GM12878 (cell line): ENCODE measurements at regions not wholly inside any gene's neighbourhood (a gene's known extent, or its start where the extent isn't known, plus 50 kb on each side); places are given as distances from the start of the nearest gene placed in this dataset.

Source experiments
- ATAC-seq: fragments of 200-7000 bp; cut with Tn5 transposase; 3 replicates; pipeline ENCODE4 v1.9.1; 2020; ENCODE audit warnings: mild to moderate bottlenecking, moderate library complexity
- BruUV-seq: library from RNA; stranded (reverse); fragments of 400-500 nt; replicated peaks from 2 replicates; lab custom pipeline; 2021; lab: Mats Ljungman, UMichigan
- CTCF ChIA-PET: fragments of 300-600 bp; sonication (Branson Sonifier 250); formaldehyde crosslinking; extraction: SDS; loops from one replicate; lab custom pipeline; 2021; ENCODE audit warnings: inconsistent platforms; lab: Yijun Ruan, JAX
- POLR2A ChIA-PET: fragments of 350-600 bp; formaldehyde crosslinking; extraction: SDS; loops from one replicate; lab custom pipeline; 2021; ENCODE audit warnings: inconsistent platforms; lab: Charles Lee
- RAD21 ChIA-PET: fragments of 300-600 bp; sonication (Branson Sonifier 250); formaldehyde crosslinking; loops from one replicate; lab custom pipeline; 2023; ENCODE audit warnings: antibody characterized with exemption; ENCODE audit not compliant: unreplicated experiment; lab: Charles Lee
- SMC1A ChIA-PET: fragments of 300-600 bp; sonication (Branson Sonifier 250); formaldehyde crosslinking; loops from one replicate; lab custom pipeline; 2023; ENCODE audit not compliant: unreplicated experiment, uncharacterized antibody; lab: Charles Lee
- DNase-seq: peaks from one replicate; pipeline ENCODE4 v3.0.0-alpha.2; 2011; ENCODE audit warnings: low read depth, low spot score
- FAIRE-seq: peaks from 3 replicates; lab custom pipeline; 2011; peaks lifted over from hg19 to GRCh38; lab: Jason Lieb, UNC
- H2AFZ ChIP-seq: 2 replicates; pipeline ENCODE4 v1.6.0; 2011; ENCODE audit warnings: low read depth, low read length, control low read depth; ENCODE audit not compliant: control insufficient read depth
- H3K27ac ChIP-seq: 2 replicates; pipeline ENCODE4 v1.5.1; 2011; ENCODE audit warnings: control low read depth; ENCODE audit not compliant: control insufficient read depth, insufficient read depth
- H3K27me3 ChIP-seq, 2 experiments: replicated peaks in 1 of 2; 2 replicates each; pipeline versions ENCODE4 v1.6.0 to v1.6.1; 2011; ENCODE audit warnings: low read length in 1 of 2; ENCODE audit not compliant: control insufficient read depth in 2 of 2, insufficient read depth in 2 of 2
- H3K36me3 ChIP-seq, 2 experiments: 2 replicates each; pipeline ENCODE4 v1.5.1; 2011; ENCODE audit warnings: low read length in 1 of 2; ENCODE audit not compliant: control insufficient read depth in 2 of 2, insufficient read depth in 2 of 2
- H3K4me1 ChIP-seq: 2 replicates; pipeline ENCODE4 v1.6.1; 2011; ENCODE audit warnings: mild to moderate bottlenecking, low read length, moderate library complexity, mixed read lengths; ENCODE audit not compliant: control insufficient read depth, insufficient read depth
- H3K4me2 ChIP-seq: 2 replicates; pipeline ENCODE4 v1.6.0; 2011; ENCODE audit warnings: control low read depth; ENCODE audit not compliant: control insufficient read depth, insufficient read depth
- H3K4me3 ChIP-seq: fragments of 200-600 bp; sonication (generic); 2 replicates; pipeline ENCODE4 v1.5.1; 2016
- H3K79me2 ChIP-seq: 2 replicates; pipeline ENCODE4 v1.6.0; 2011; ENCODE audit warnings: low read length; ENCODE audit not compliant: control insufficient read depth, insufficient read depth
- H3K9ac ChIP-seq: 2 replicates; pipeline ENCODE4 v1.8.0; 2011; ENCODE audit warnings: low read length, control low read depth, mixed read lengths; ENCODE audit not compliant: control insufficient read depth, insufficient read depth
- H3K9me3 ChIP-seq: replicated peaks from 3 replicates; pipeline ENCODE4 v1.5.1; 2011; ENCODE audit warnings: mild to moderate bottlenecking, low read length; ENCODE audit not compliant: control insufficient read depth, insufficient read depth
- H4K20me1 ChIP-seq: 2 replicates; pipeline ENCODE4 v1.6.0; 2011; ENCODE audit not compliant: control insufficient read depth, insufficient read depth
- CREM ChIP-seq: IDR thresholded peaks from 2 replicates; pipeline ENCODE4 v1.6.1; 2014; ENCODE audit warnings: antibody characterized with exemption, low read depth
- IKZF1 ChIP-seq: fragments of 450-650 bp; conservative IDR thresholded peaks from 2 replicates; pipeline ENCODE4 v1.6.1; 2017; ENCODE audit warnings: antibody characterized with exemption, mild to moderate bottlenecking
- MEF2B ChIP-seq: fragments of 450-650 bp; IDR thresholded peaks from 2 replicates; pipeline ENCODE4 v1.6.1; 2018; ENCODE audit warnings: mild to moderate bottlenecking, moderate library complexity; ENCODE audit not compliant: partially characterized antibody, poor library complexity, severe bottlenecking
- PAX5 ChIP-seq: IDR thresholded peaks from 2 replicates; pipeline ENCODE4 v1.6.1; 2011; ENCODE audit warnings: low read depth, low read length, borderline replicate concordance
- POLR2AphosphoS5 ChIP-seq: IDR thresholded peaks from 2 replicates; pipeline ENCODE4 v1.6.1; 2011; ENCODE audit warnings: mild to moderate bottlenecking, low read length, inconsistent platforms
- RUNX3 ChIP-seq: IDR thresholded peaks from 2 replicates; pipeline ENCODE4 v1.6.1; 2012; ENCODE audit warnings: low read length, inconsistent platforms
- SPI1 ChIP-seq: IDR thresholded peaks from 2 replicates; pipeline ENCODE4 v1.6.1; 2011; ENCODE audit warnings: low read depth, mild to moderate bottlenecking, low read length, moderate library complexity, borderline replicate concordance; ENCODE audit not compliant: insufficient read depth
- SUPT20H ChIP-seq: IDR thresholded peaks from 2 replicates; pipeline ENCODE4 v1.6.1; 2011; ENCODE audit warnings: low read depth, mild to moderate bottlenecking, low read length, moderate library complexity, borderline replicate concordance; ENCODE audit not compliant: control insufficient read depth
- TCF12 ChIP-seq: IDR thresholded peaks from 2 replicates; pipeline ENCODE4 v1.6.1; 2011; ENCODE audit warnings: low read depth, mild to moderate bottlenecking, low read length
- TCF7 ChIP-seq: IDR thresholded peaks from 2 replicates; pipeline ENCODE4 v1.6.1; 2014; ENCODE audit warnings: antibody characterized with exemption, borderline replicate concordance
- YY1 ChIP-seq: IDR thresholded peaks from 2 replicates; pipeline ENCODE4 v1.6.1; 2011; ENCODE audit warnings: low read depth, mild to moderate bottlenecking, low read length
- ZNF384 ChIP-seq: IDR thresholded peaks from 2 replicates; pipeline ENCODE4 v1.6.1; 2012; ENCODE audit warnings: low read depth, mild to moderate bottlenecking, low read length, improper control_type of control experiment, borderline replicate concordance
- WGBS: methylation state at CpG from one replicate; pipeline ENCODE4 v1.1.6; 2016; ENCODE audit warnings: low lambda C conversion rate; ENCODE audit not compliant: insufficient replicate concordance, insufficient coverage; ENCODE audit errors: missing lambda C conversion rate; 5-methylcytosine and 5-hydroxymethylcytosine counted together
- in situ Hi-C: fragments of 300-500 bp; cut with MboI; formaldehyde crosslinking; loops from 9 replicates; pipeline ENCODE4 v1.14.3; 2018; ENCODE audit warnings: mixed read lengths
- intact Hi-C: fragments of 100-400 bp; cut with micrococcal nuclease; formaldehyde crosslinking; loops from one replicate; pipeline ENCODE4 v1.14.2; 2022; ENCODE audit not compliant: unreplicated experiment
- TF ChIP-seq, protein P1 (sequence below): IDR thresholded peaks from 2 replicates; pipeline ENCODE4 v1.6.1; 2012; ENCODE audit warnings: low read depth, low read length, improper control_type of control experiment
- TF ChIP-seq, protein P2 (sequence below): IDR thresholded peaks from 2 replicates; pipeline ENCODE4 v1.6.1; 2012; ENCODE audit warnings: low read depth, low read length, improper control_type of control experiment
- TF ChIP-seq, protein P3 (sequence below): IDR thresholded peaks from 2 replicates; pipeline ENCODE4 v1.6.1; 2011; ENCODE audit warnings: mild to moderate bottlenecking, low read depth, low read length, moderate library complexity; ENCODE audit not compliant: insufficient replicate concordance
- TF ChIP-seq, protein P4 (sequence below): fragments of 450-650 bp; IDR thresholded peaks from 2 replicates; pipeline ENCODE4 v1.6.1; 2017; ENCODE audit warnings: low read depth, mild to moderate bottlenecking, moderate library complexity
- TF ChIP-seq, protein P5 (sequence below): fragments of 450-650 bp; IDR thresholded peaks from 2 replicates; pipeline ENCODE4 v1.6.1; 2017; ENCODE audit warnings: mild to moderate bottlenecking, low read depth, inconsistent platforms; ENCODE audit not compliant: poor library complexity, severe bottlenecking

DNA sequence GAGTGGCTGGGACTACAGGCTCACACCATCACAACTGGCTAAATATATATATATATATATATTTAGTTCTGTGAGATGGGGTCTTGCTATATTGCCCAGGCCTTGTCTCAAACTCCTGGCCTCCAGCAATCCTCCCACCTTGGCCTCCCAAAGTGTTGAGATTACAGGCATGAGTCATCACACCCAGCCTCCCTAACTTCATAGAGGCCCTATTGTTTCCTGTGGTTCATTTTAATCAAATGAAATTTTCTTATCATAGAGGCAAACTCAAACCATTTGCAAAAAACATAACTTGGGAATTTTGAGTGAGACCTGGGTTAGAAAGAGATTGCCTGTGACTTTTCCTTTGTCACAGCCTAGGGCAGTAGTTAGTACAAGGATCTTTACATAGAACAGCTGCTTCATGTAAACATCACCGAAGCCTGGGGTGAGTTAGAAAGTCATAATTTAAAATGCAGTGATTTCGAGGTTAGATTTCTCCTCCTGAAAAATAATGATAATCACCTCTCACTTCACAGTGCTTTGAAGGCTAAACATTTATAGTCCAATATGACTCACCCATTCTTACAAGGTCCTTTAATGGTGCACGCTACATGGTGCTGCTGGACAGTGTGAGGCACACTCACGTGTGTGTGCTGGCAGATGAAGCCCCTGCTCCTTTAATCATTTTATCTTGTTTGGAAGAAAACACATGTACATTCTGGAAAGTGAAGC is 188.9 kb downstream of the RHOU start:
- no peak for ATAC-seq
- Histone ChIP-seq H3K36me3 (no peaks in the 10 kb centered on the region), H2AFZ (no peak overlapping the region), H3K4me3 (no peak overlapping the region), H3K9ac (no peak overlapping the region), H3K4me1 (no peaks in the 10 kb centered on the region), H3K27me3 (peaks cover 0 to 2% of the 10 kb centered on the region in 2 experiments; a peak in 2 of 4 replicates), H3K9me3 (no peaks in the 10 kb centered on the region), H3K27ac (no peak overlapping the region), H3K79me2 (no peaks in the 10 kb centered on the region), H3K4me2 (no peak overlapping the region), H4K20me1 (no peaks in the 10 kb centered on the region)
- ChIA-PET SMC1A (no interaction called here), CTCF (no interaction called here), POLR2A (no interaction called here), RAD21 (no interaction called here)
- 23% methylated on average over 4 of the region's 4 CpGs for WGBS
- in situ Hi-C loops (no loop called here), intact Hi-C loops (no loop called here)
- no peak for FAIRE-seq
- BruUV-seq = no TSS peak
- no peak for DNase-seq
- TF ChIP-seq, protein P1, sequence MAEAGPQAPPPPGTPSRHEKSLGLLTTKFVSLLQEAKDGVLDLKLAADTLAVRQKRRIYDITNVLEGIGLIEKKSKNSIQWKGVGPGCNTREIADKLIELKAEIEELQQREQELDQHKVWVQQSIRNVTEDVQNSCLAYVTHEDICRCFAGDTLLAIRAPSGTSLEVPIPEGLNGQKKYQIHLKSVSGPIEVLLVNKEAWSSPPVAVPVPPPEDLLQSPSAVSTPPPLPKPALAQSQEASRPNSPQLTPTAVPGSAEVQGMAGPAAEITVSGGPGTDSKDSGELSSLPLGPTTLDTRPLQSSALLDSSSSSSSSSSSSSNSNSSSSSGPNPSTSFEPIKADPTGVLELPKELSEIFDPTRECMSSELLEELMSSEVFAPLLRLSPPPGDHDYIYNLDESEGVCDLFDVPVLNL = no peak
- no peak for TF ChIP-seq SPI1
- no peak for TF ChIP-seq PAX5
- TF ChIP-seq, protein P2, sequence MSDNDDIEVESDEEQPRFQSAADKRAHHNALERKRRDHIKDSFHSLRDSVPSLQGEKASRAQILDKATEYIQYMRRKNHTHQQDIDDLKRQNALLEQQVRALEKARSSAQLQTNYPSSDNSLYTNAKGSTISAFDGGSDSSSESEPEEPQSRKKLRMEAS = no peak
- no peak for TF ChIP-seq TCF7
- TF ChIP-seq RUNX3 = no peak
- TF ChIP-seq YY1 = no peak
- TF ChIP-seq, protein P3, sequence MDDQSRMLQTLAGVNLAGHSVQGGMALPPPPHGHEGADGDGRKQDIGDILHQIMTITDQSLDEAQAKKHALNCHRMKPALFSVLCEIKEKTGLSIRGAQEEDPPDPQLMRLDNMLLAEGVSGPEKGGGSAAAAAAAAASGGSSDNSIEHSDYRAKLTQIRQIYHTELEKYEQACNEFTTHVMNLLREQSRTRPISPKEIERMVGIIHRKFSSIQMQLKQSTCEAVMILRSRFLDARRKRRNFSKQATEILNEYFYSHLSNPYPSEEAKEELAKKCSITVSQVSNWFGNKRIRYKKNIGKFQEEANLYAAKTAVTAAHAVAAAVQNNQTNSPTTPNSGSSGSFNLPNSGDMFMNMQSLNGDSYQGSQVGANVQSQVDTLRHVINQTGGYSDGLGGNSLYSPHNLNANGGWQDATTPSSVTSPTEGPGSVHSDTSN = no peak
- no peak for TF ChIP-seq MEF2B
- no peak for TF ChIP-seq ZNF384
- no peak for TF ChIP-seq TCF12
- TF ChIP-seq POLR2AphosphoS5 = no peak
- TF ChIP-seq IKZF1 = no peak
- TF ChIP-seq SUPT20H = no peak
- no peak for TF ChIP-seq CREM
- TF ChIP-seq, protein P4, sequence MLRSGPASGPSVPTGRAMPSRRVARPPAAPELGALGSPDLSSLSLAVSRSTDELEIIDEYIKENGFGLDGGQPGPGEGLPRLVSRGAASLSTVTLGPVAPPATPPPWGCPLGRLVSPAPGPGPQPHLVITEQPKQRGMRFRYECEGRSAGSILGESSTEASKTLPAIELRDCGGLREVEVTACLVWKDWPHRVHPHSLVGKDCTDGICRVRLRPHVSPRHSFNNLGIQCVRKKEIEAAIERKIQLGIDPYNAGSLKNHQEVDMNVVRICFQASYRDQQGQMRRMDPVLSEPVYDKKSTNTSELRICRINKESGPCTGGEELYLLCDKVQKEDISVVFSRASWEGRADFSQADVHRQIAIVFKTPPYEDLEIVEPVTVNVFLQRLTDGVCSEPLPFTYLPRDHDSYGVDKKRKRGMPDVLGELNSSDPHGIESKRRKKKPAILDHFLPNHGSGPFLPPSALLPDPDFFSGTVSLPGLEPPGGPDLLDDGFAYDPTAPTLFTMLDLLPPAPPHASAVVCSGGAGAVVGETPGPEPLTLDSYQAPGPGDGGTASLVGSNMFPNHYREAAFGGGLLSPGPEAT = no peak
- TF ChIP-seq, protein P5, sequence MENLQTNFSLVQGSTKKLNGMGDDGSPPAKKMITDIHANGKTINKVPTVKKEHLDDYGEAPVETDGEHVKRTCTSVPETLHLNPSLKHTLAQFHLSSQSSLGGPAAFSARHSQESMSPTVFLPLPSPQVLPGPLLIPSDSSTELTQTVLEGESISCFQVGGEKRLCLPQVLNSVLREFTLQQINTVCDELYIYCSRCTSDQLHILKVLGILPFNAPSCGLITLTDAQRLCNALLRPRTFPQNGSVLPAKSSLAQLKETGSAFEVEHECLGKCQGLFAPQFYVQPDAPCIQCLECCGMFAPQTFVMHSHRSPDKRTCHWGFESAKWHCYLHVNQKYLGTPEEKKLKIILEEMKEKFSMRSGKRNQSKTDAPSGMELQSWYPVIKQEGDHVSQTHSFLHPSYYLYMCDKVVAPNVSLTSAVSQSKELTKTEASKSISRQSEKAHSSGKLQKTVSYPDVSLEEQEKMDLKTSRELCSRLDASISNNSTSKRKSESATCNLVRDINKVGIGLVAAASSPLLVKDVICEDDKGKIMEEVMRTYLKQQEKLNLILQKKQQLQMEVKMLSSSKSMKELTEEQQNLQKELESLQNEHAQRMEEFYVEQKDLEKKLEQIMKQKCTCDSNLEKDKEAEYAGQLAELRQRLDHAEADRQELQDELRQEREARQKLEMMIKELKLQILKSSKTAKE = no peak
